CD14-positive monocyte (primary cell): ENCODE measurements at regions not wholly inside any gene's neighbourhood (a gene's known extent, or its start where the extent isn't known, plus 50 kb on each side); places are given as distances from the start of the nearest gene placed in this dataset.

Experiments
- DNase-seq, 3 donors: peaks; one replicate each; pipeline ENCODE4 v3.0.0-alpha.2; 2011 to 2022
- H2AFZ ChIP-seq: 2 replicates; pipeline ENCODE4 v1.6.0; 2012; ENCODE audit warnings: mild to moderate bottlenecking, low read depth, low read length, inconsistent platforms; ENCODE audit not compliant: insufficient read depth, poor library complexity, severe bottlenecking
- H3K27ac ChIP-seq, 2 donors: 1 replicate in 1 of 2; 2 replicates in 1 of 2; pipeline ENCODE4 v1.5.1; 2012 to 2013; ENCODE audit warnings: low read length in 2 of 2, control low read depth in 1 of 2, inconsistent platforms in 1 of 2, low read depth in 1 of 2, mild to moderate bottlenecking in 1 of 2
- H3K27me3 ChIP-seq, 2 donors: one replicate each; pipeline versions ENCODE4 v1.6.0 to v1.6.1; 2011 to 2013; ENCODE audit warnings: low read length in 2 of 2; ENCODE audit not compliant: control insufficient read depth in 2 of 2, insufficient read depth in 2 of 2
- H3K36me3 ChIP-seq, 2 donors: replicated peaks in 1 of 2; 1 replicate in 1 of 2; 2 replicates in 1 of 2; pipeline versions ENCODE4 v1.5.1 to v1.6.1; 2012 to 2013; ENCODE audit warnings: low read length in 2 of 2, control low read depth in 1 of 2, inconsistent platforms in 1 of 2, mild to moderate bottlenecking in 1 of 2; ENCODE audit not compliant: insufficient read depth in 2 of 2, control insufficient read depth in 1 of 2
- H3K4me1 ChIP-seq, 2 donors: 1 replicate in 1 of 2; 2 replicates in 1 of 2; pipeline versions ENCODE4 v1.5.1 to v1.6.1; 2012 to 2013; ENCODE audit warnings: low read length in 2 of 2, control low read depth in 1 of 2, inconsistent platforms in 1 of 2, mild to moderate bottlenecking in 1 of 2, moderate library complexity in 1 of 2; ENCODE audit not compliant: insufficient read depth in 2 of 2, control insufficient read depth in 1 of 2
- H3K4me2 ChIP-seq: replicated peaks from 2 replicates; pipeline ENCODE3; 2012; ENCODE audit warnings: low read length, moderate library complexity, mild to moderate bottlenecking; ENCODE audit not compliant: poor library complexity, severe bottlenecking; ENCODE audit errors: extremely low read depth
- H3K4me3 ChIP-seq, 3 experiments: fragments of 200-600 bp in 1 of 3; sonication (generic) in 1 of 3; replicated peaks in 1 of 3; 1 replicate in 2 of 3; 2 replicates in 1 of 3; pipeline ENCODE4 v1.5.1; 2011 to 2013; ENCODE audit warnings: low read length in 3 of 3, mild to moderate bottlenecking in 3 of 3, control low read depth in 2 of 3, low read depth in 2 of 3, inconsistent platforms in 1 of 3, moderate library complexity in 1 of 3
- H3K79me2 ChIP-seq: 2 replicates; pipeline ENCODE4 v1.6.0; 2012; ENCODE audit warnings: mild to moderate bottlenecking, control low read depth, inconsistent platforms, low read length, moderate library complexity; ENCODE audit not compliant: insufficient read depth
- H3K9ac ChIP-seq: 2 replicates; pipeline ENCODE4 v1.6.0; 2017; ENCODE audit warnings: low read length, mild to moderate bottlenecking; ENCODE audit not compliant: insufficient read depth, poor library complexity, severe bottlenecking
- H3K9me3 ChIP-seq, 2 donors: replicated peaks in 1 of 2; 1 replicate in 1 of 2; 2 replicates in 1 of 2; pipeline versions ENCODE4 v1.5.1 to v1.6.1; 2012 to 2013; ENCODE audit warnings: low read length in 2 of 2, control low read depth in 1 of 2; ENCODE audit not compliant: control insufficient read depth in 1 of 2, insufficient read depth in 1 of 2
- H4K20me1 ChIP-seq: 2 replicates; pipeline ENCODE4 v1.6.0; 2012; ENCODE audit warnings: mild to moderate bottlenecking, low read length, control low read depth, moderate library complexity; ENCODE audit not compliant: insufficient read depth
- H3K27ac Mint-ChIP-seq, 7 donors: one replicate each; pipeline ENCODE4 v1.8.0; 2020; ENCODE audit warnings: mild to moderate bottlenecking in 7 of 7, mixed read lengths in 7 of 7, moderate library complexity in 6 of 7, inconsistent platforms in 2 of 7
- H3K27me3 Mint-ChIP-seq, 3 donors: one replicate each; pipeline ENCODE4 v1.8.0; 2021 to 2022; ENCODE audit warnings: low read depth in 3 of 3, mild to moderate bottlenecking in 3 of 3, mixed read lengths in 3 of 3, moderate library complexity in 3 of 3, inconsistent platforms in 1 of 3
- H3K36me3 Mint-ChIP-seq, 2 donors: one replicate each; pipeline ENCODE4 v1.8.0; 2020; ENCODE audit warnings: mixed read lengths in 2 of 2, inconsistent platforms in 1 of 2, mild to moderate bottlenecking in 1 of 2
- H3K4me1 Mint-ChIP-seq: one replicate; pipeline ENCODE4 v1.8.0; 2020; ENCODE audit warnings: mild to moderate bottlenecking, mixed read lengths
- H3K4me3 Mint-ChIP-seq, 2 donors: one replicate each; pipeline ENCODE4 v1.8.0; 2020; ENCODE audit warnings: mild to moderate bottlenecking in 2 of 2, mixed read lengths in 2 of 2, moderate library complexity in 1 of 2
- H3K9me3 Mint-ChIP-seq, 7 donors: one replicate each; pipeline ENCODE4 v1.8.0; 2020 to 2022; ENCODE audit warnings: mixed read lengths in 7 of 7, mild to moderate bottlenecking in 6 of 7, moderate library complexity in 6 of 7, inconsistent platforms in 2 of 7
- WGBS: methylation state at CpG from one replicate; pipeline ENCODE4 v1.1.5; 2013; ENCODE audit warnings: missing lambda C conversion rate; ENCODE audit not compliant: insufficient coverage; 5-methylcytosine and 5-hydroxymethylcytosine counted together
- intact Hi-C, 2 donors: fragments of 100-400 bp; cut with micrococcal nuclease; formaldehyde crosslinking; loops; one replicate each; pipeline versions ENCODE4 v1.15.0 to v1.15.1; 2023
- TF ChIP-seq, protein P1 (sequence below): fragments of 200-600 bp; IDR thresholded peaks from one replicate; pipeline ENCODE4 v1.8.0; 2022; ENCODE audit warnings: antibody characterized with exemption, mild to moderate bottlenecking

DNA sequence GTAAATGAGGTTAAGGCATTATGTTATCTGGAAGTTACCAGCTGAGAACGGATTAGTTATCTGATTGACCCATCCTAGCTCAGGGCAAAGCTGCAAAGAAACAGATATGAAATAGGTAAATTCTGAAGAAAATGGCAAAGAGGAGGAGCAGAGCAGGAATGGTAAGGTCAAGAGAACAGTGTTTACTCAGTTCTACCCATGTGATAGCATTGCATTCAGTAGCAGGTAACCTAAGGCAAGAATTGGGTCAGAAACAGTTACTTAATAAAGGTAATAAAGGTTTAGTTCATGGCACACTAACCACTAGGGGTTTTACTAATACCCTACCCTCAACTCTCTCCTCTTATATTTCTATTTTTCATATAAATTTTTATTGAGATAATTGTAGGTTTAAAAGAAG is 224.8 kb downstream of the ASCL1 start:
- no peaks in the 10 kb centered on the region for H3K27me3 ChIP-seq

DNA sequence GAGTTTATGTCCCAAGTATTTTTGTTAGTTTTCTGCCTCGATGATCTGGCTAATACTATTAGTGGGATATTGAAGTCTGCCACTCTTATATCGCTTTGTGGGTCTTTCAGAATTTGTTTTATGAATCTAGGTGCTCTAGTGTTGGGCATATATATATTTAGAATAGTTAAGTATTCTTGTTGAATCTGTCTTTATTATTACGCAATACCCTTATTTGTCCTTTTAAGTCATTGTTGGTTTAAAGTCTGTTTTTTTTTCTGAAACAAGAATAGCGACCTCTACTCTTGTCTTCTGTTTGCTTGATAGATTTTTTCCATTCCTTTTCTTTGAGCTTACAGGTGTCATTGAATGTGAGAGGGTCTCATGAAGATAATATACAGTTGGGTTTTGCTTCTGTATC is 239.0 kb downstream of the ASCL1 start:
- Histone ChIP-seq H3K4me2 (no peak overlapping the region), H3K36me3 (no peaks in the 10 kb centered on the region), H3K27ac (no peak overlapping the region), H3K79me2 (no peaks in the 10 kb centered on the region), H3K9me3 (peaks cover 13 to 19% of the 10 kb centered on the region in 2 donors), H3K9ac (no peak overlapping the region), H3K4me1 (no peaks in the 10 kb centered on the region), H3K27me3 (no peaks in the 10 kb centered on the region), H2AFZ (no peak overlapping the region), H4K20me1 (no peaks in the 10 kb centered on the region), H3K4me3 (no peak overlapping the region)
- TF ChIP-seq, protein P1, sequence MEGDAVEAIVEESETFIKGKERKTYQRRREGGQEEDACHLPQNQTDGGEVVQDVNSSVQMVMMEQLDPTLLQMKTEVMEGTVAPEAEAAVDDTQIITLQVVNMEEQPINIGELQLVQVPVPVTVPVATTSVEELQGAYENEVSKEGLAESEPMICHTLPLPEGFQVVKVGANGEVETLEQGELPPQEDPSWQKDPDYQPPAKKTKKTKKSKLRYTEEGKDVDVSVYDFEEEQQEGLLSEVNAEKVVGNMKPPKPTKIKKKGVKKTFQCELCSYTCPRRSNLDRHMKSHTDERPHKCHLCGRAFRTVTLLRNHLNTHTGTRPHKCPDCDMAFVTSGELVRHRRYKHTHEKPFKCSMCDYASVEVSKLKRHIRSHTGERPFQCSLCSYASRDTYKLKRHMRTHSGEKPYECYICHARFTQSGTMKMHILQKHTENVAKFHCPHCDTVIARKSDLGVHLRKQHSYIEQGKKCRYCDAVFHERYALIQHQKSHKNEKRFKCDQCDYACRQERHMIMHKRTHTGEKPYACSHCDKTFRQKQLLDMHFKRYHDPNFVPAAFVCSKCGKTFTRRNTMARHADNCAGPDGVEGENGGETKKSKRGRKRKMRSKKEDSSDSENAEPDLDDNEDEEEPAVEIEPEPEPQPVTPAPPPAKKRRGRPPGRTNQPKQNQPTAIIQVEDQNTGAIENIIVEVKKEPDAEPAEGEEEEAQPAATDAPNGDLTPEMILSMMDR: no peak
- Mint-ChIP-seq H3K4me1 (no peaks in the 10 kb centered on the region), H3K27ac (no peak overlapping the region), H3K36me3 (no peaks in the 10 kb centered on the region), H3K9me3 (peaks cover 5 to 18% (median 10%) of the 10 kb centered on the region in 7 donors), H3K4me3 (no peak overlapping the region), H3K27me3 (peaks cover 0 to 3% (median 0%) of the 10 kb centered on the region in 3 donors)
- no peak for DNase-seq
- no CpG with 5 or more reads among the region's 4 CpGs for WGBS
- intact Hi-C loops: no loop called here

More for the DNA sequence above, 224.8 kb downstream of the ASCL1 start:
- H2AFZ ChIP-seq: no peak overlapping the region
- no peaks in the 10 kb centered on the region for H3K9me3 ChIP-seq
- Mint-ChIP-seq H3K27me3 (peaks cover 0 to 2% (median 0%) of the 10 kb centered on the region in 3 donors), H3K9me3 (peaks cover 0 to 3% (median 0%) of the 10 kb centered on the region in 7 donors), H3K4me3 (no peak overlapping the region), H3K27ac (no peak overlapping the region), H3K4me1 (no peaks in the 10 kb centered on the region), H3K36me3 (no peaks in the 10 kb centered on the region)
- no peak for DNase-seq
- H3K79me2 ChIP-seq: no peaks in the 10 kb centered on the region
- H4K20me1 ChIP-seq: no peaks in the 10 kb centered on the region
- H3K36me3 ChIP-seq: no peaks in the 10 kb centered on the region
- no peak overlapping the region for H3K9ac ChIP-seq
- 100% methylated on average over 1 of the region's 1 CpG for WGBS
- H3K4me2 ChIP-seq: no peak overlapping the region
- intact Hi-C loops: no loop called here
- H3K27ac ChIP-seq: no peak overlapping the region
- TF ChIP-seq, protein P1: no peak
- no peak overlapping the region for H3K4me3 ChIP-seq
- H3K4me1 ChIP-seq: no peaks in the 10 kb centered on the region
